Liver (tissue), 8 donors: ENCODE measurements at regions not wholly inside any gene's neighbourhood (a gene's known extent, or its start where the extent isn't known, plus 50 kb on each side); places are given as distances from the start of the nearest gene placed in this dataset.

Source experiments
- DNase-seq: peaks from one replicate; pipeline ENCODE4 v3.0.0-alpha.2; 2017; ENCODE audit warnings: low spot score
- H3K27ac ChIP-seq, 2 donors: one replicate each; pipeline ENCODE4 v1.7.0; 2013; ENCODE audit warnings: inconsistent platforms in 2 of 2, low read length in 2 of 2, control low read depth in 1 of 2, low read depth in 1 of 2, mild to moderate bottlenecking in 1 of 2
- H3K27me3 ChIP-seq, 4 donors: one replicate each; pipeline versions ENCODE4 v1.6.1 to v1.7.0; 2013; ENCODE audit warnings: low read length in 3 of 4, inconsistent platforms in 1 of 4, mild to moderate bottlenecking in 1 of 4, moderate library complexity in 1 of 4; ENCODE audit not compliant: control insufficient read depth in 4 of 4, insufficient read depth in 4 of 4
- H3K36me3 ChIP-seq, 4 donors: one replicate each; pipeline versions ENCODE4 v1.6.1 to v1.7.0; 2013; ENCODE audit warnings: low read length in 3 of 4, mild to moderate bottlenecking in 3 of 4, low read depth in 1 of 4, moderate library complexity in 1 of 4; ENCODE audit not compliant: control insufficient read depth in 4 of 4, insufficient read depth in 3 of 4
- H3K4me1 ChIP-seq, 4 donors: one replicate each; pipeline versions ENCODE4 v1.6.1 to v1.7.0; 2013; ENCODE audit warnings: low read length in 3 of 4, mild to moderate bottlenecking in 3 of 4, moderate library complexity in 1 of 4; ENCODE audit not compliant: control insufficient read depth in 4 of 4, insufficient read depth in 4 of 4
- H3K4me3 ChIP-seq, 3 donors: one replicate each; pipeline versions ENCODE4 v1.6.1 to v1.7.0; 2013; ENCODE audit warnings: low read length in 3 of 3, control low read depth in 1 of 3, low read depth in 1 of 3, mild to moderate bottlenecking in 1 of 3
- H3K9ac ChIP-seq, 2 donors: one replicate each; pipeline ENCODE4 v1.7.0; 2013; ENCODE audit warnings: low read length in 2 of 2, mild to moderate bottlenecking in 2 of 2, moderate library complexity in 2 of 2, control low read depth in 1 of 2, low read depth in 1 of 2
- H3K9me3 ChIP-seq, 4 donors: one replicate each; pipeline versions ENCODE4 v1.6.1 to v1.7.0; 2013; ENCODE audit warnings: low read length in 3 of 4; ENCODE audit not compliant: control insufficient read depth in 4 of 4
- ATF3 ChIP-seq: IDR thresholded peaks from 2 replicates; pipeline ENCODE4 v1.6.1; 2016; ENCODE audit warnings: antibody characterized with exemption
- EGR1 ChIP-seq, 2 donors: IDR thresholded peaks; 2 replicates each; pipeline ENCODE4 v1.6.1; 2016 to 2018; ENCODE audit warnings: antibody characterized with exemption in 2 of 2, low read depth in 2 of 2
- FOXA1 ChIP-seq: IDR thresholded peaks from 2 replicates; pipeline ENCODE4 v1.6.1; 2016; ENCODE audit warnings: antibody characterized with exemption
- FOXA2 ChIP-seq: IDR thresholded peaks from 2 replicates; pipeline ENCODE4 v1.6.1; 2016; ENCODE audit warnings: antibody characterized with exemption
- GABPA ChIP-seq, 2 donors: IDR thresholded peaks in 1 of 2; conservative IDR thresholded peaks in 1 of 2; 2 replicates each; pipeline ENCODE4 v1.6.1; 2016; ENCODE audit warnings: antibody characterized with exemption in 2 of 2, mild to moderate bottlenecking in 1 of 2, moderate library complexity in 1 of 2
- HNF4A ChIP-seq, 2 donors: conservative IDR thresholded peaks; 2 replicates each; pipeline ENCODE4 v1.6.1; 2016; ENCODE audit warnings: antibody characterized with exemption in 2 of 2, mild to moderate bottlenecking in 2 of 2
- HNF4G ChIP-seq: IDR thresholded peaks from 2 replicates; pipeline ENCODE4 v1.6.1; 2016; ENCODE audit warnings: antibody characterized with exemption
- JUND ChIP-seq, 2 donors: IDR thresholded peaks; 2 replicates each; pipeline ENCODE4 v1.6.1; 2016; ENCODE audit warnings: antibody characterized with exemption in 2 of 2
- MAX ChIP-seq: IDR thresholded peaks from 2 replicates; pipeline ENCODE4 v1.6.1; 2016; ENCODE audit warnings: antibody characterized with exemption
- NR2F2 ChIP-seq: IDR thresholded peaks from 2 replicates; pipeline ENCODE4 v1.6.1; 2016; ENCODE audit warnings: antibody characterized with exemption
- RAD21 ChIP-seq, 2 donors: IDR thresholded peaks; 2 replicates each; pipeline ENCODE4 v1.6.1; 2016; ENCODE audit warnings: antibody characterized with exemption in 2 of 2, mild to moderate bottlenecking in 2 of 2
- REST ChIP-seq: IDR thresholded peaks from 2 replicates; pipeline ENCODE4 v1.6.1; 2016; ENCODE audit warnings: antibody characterized with exemption, mild to moderate bottlenecking
- RXRA ChIP-seq, 2 donors: IDR thresholded peaks; 2 replicates each; pipeline ENCODE4 v1.6.1; 2017 to 2018; ENCODE audit warnings: antibody characterized with exemption in 2 of 2, mild to moderate bottlenecking in 1 of 2
- SP1 ChIP-seq: IDR thresholded peaks from 2 replicates; pipeline ENCODE4 v1.6.1; 2018; ENCODE audit warnings: antibody characterized with exemption, mild to moderate bottlenecking
- TAF1 ChIP-seq: conservative IDR thresholded peaks from 2 replicates; pipeline ENCODE4 v1.6.1; 2016; ENCODE audit warnings: antibody characterized with exemption, mild to moderate bottlenecking
- WGBS: extraction: QIAGEN DNeasy Blood & Tissue Kit; methylation state at CpG from one replicate; pipeline ENCODE4 v1.1.7; 2013; 5-methylcytosine and 5-hydroxymethylcytosine counted together
- TF ChIP-seq, protein P1 (sequence below): fragments of 150-350 bp; IDR thresholded peaks from 2 replicates; pipeline ENCODE4 v1.5.1; 2017; ENCODE audit warnings: improper control_type of control experiment, low read depth, low read length; ENCODE audit not compliant: missing input control
- donor health status: healthy.
- donor health status: healthy.
- donor health status: healthy.
- donor health status: healthy.
- donor health status: healthy.

DNA sequence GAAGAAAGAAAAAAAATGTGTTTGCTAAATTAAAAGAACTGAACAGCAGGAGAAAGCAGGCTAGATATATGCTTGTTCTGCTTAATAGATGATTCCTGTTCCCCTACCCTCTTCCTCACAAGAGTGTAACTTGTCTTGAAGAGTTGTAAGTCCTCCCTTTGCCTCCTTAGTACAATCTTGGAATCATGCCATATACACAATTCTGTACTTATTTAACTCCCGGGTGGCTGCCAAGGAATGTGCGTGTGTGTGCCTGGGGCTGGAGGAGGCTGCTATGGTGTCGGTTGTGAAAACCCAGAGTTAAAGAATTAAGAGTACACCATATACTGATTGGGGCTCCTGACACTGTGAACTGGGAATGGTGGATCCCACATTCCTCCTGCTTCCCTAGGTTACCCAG is 194.2 kb downstream of the SIPA1L2 start:
- Histone ChIP-seq H3K9me3 (no peaks in the 10 kb centered on the region), H3K4me1 (no peaks in the 10 kb centered on the region), H3K27ac (no peak overlapping the region), H3K27me3 (no peaks in the 10 kb centered on the region), H3K36me3 (peaks cover under 1 to 6% (median 2%) of the 10 kb centered on the region in 4 donors), H3K9ac (no peak overlapping the region), H3K4me3 (no peak overlapping the region)
- WGBS: 82% methylated on average over 3 of the region's 3 CpGs
- TF ChIP-seq JUND (IDR thresholded peaks at IDR 0.05) (no peak), REST (no peak), HNF4A (conservative IDR thresholded peaks at IDR 0.05) (no peak), TAF1 (no peak), RAD21 (IDR thresholded peaks at IDR 0.05) (no peak), ATF3 (no peak), FOXA2 (no peak), NR2F2 (no peak), GABPA (IDR thresholded peaks at IDR 0.05 in 1 of 2, conservative IDR thresholded peaks at IDR 0.05 in 1 of 2) (no peak), FOXA1 (no peak)
- TF ChIP-seq, protein P1, sequence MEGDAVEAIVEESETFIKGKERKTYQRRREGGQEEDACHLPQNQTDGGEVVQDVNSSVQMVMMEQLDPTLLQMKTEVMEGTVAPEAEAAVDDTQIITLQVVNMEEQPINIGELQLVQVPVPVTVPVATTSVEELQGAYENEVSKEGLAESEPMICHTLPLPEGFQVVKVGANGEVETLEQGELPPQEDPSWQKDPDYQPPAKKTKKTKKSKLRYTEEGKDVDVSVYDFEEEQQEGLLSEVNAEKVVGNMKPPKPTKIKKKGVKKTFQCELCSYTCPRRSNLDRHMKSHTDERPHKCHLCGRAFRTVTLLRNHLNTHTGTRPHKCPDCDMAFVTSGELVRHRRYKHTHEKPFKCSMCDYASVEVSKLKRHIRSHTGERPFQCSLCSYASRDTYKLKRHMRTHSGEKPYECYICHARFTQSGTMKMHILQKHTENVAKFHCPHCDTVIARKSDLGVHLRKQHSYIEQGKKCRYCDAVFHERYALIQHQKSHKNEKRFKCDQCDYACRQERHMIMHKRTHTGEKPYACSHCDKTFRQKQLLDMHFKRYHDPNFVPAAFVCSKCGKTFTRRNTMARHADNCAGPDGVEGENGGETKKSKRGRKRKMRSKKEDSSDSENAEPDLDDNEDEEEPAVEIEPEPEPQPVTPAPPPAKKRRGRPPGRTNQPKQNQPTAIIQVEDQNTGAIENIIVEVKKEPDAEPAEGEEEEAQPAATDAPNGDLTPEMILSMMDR: no peak
- DNase-seq: no peak

- no peaks in the 10 kb centered on the region for H3K9me3 ChIP-seq
- H3K4me3 ChIP-seq: no peak overlapping the region
- 90% methylated on average over 8 of the region's 8 CpGs for WGBS
- TF ChIP-seq HNF4G (no peak), TAF1 (no peak), RXRA (IDR thresholded peaks at IDR 0.05) (no peak), RAD21 (IDR thresholded peaks at IDR 0.05) (no peak), NR2F2 (no peak), SP1 (no peak), FOXA2 (no peak), FOXA1 (no peak), REST (no peak), ATF3 (no peak), MAX (no peak), EGR1 (IDR thresholded peaks at IDR 0.05; ENCODE audit: low read depth in 2 of 2) (no peak)
- TF ChIP-seq, protein P1: no peak
- no peak for DNase-seq
- H3K36me3 ChIP-seq: peaks cover 0 to 10% (median 1%) of the 10 kb centered on the region in 4 donors
- H3K27ac ChIP-seq: no peak overlapping the region
- H3K27me3 ChIP-seq: no peaks in the 10 kb centered on the region
- no peak overlapping the region for H3K9ac ChIP-seq
- no peaks in the 10 kb centered on the region for H3K4me1 ChIP-seq
Measured at GRCh38 chr1:232432313-232432712, 197.6 kb downstream of the SIPA1L2 start.
